GM18507 (cell line): ENCODE measurements at regions not wholly inside any gene's neighbourhood (a gene's known extent, or its start where the extent isn't known, plus 50 kb on each side); places are given as distances from the start of the nearest gene placed in this dataset.

Source experiments
- DNase-seq: peaks from one replicate; pipeline ENCODE4 v3.0.0; 2011; ENCODE audit warnings: low read depth; ENCODE audit not compliant: insufficient read length; ENCODE audit errors: extremely low spot score
- FAIRE-seq: peaks from 2 replicates; lab custom pipeline; 2011; peaks lifted over from hg19 to GRCh38; lab: Jason Lieb, UNC

GRCh38 chr20:60505423-60505822, 547.2 kb downstream of the CDH26 start:
- DNase-seq (no peak), FAIRE-seq (no peak)

- FAIRE-seq (no peak), DNase-seq (no peak)
Measured at GRCh38 chr20:60506061-60506460, 547.8 kb downstream of the CDH26 start.

GRCh38 chr20:60507087-60507694, 549.0 kb downstream of the CDH26 start:
- FAIRE-seq (no peak), DNase-seq (no peak)

- DNase-seq, result no peak
- no peak for FAIRE-seq
Measured at GRCh38 chr20:60509407-60509806, 551.2 kb downstream of the CDH26 start.

- DNase-seq, result no peak
- no peak for FAIRE-seq
Measured at GRCh38 chr20:60510356-60510755, 552.1 kb downstream of the CDH26 start.

DNA sequence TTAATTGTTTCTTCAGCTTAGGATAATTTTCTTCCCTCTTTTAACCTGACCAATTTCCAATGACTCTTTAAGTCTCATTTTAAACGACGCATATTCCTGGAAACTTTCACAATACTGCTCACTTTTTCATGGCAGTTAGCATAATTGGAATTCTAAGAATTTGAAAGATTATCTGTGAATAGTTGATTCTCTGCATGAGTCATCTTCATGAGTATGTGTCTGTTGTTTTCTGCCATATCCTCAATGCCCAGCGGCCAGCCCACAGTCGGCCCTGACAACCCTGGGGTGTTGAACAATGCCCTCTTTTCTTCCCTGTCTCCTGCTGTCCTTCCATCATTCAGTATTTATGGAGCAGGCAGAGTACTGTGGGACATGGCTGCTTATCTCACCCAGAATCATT, 554.2 kb downstream of the CDH26 start:
- DNase-seq (no peak), FAIRE-seq (no peak)

- DNase-seq, result no peak
- FAIRE-seq, result no peak
Measured at GRCh38 chr20:60513141-60513540, 554.9 kb downstream of the CDH26 start.

DNA sequence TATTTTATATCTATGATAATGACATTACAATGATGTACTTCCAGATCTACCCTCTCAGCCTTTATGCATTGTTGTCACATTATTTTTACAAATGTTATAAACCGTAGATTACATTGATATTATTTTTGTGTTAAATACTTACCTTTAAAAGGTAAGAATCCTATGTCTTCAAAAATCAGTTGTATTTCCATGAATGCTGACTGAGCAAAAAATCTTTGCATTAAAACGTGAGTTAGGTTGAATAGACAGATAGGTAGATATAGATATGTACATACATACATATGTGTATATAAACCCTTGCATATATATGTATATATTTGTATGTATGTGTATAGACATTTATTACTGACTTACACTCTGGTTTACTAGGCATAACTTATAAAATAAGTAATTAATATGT, 558.2 kb downstream of the CDH26 start:
- FAIRE-seq (no peak), DNase-seq (no peak)

DNA sequence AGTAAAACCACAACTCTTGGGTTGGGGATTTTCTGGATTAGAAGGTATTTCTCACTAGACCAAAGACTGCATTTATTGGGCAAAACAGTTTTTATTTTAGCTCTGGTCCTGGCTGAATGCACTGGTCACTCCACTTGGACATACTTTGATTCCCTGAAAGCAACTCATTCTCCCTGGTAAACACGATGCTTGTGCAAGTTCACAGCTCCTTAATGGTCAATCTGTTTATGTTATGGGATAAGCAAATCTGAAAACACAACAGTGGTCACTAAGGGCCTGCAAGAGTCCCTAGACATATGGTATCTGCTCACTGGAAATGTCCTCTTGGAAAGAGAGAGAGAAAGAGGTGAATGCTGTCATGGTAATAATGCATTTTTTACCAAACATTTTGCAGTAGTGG, 559.8 kb downstream of the CDH26 start:
- FAIRE-seq (no peak), DNase-seq (no peak)

GRCh38 chr20:60525397-60525796, 567.2 kb downstream of the CDH26 start:
- no peak for FAIRE-seq
- no peak for DNase-seq

DNA sequence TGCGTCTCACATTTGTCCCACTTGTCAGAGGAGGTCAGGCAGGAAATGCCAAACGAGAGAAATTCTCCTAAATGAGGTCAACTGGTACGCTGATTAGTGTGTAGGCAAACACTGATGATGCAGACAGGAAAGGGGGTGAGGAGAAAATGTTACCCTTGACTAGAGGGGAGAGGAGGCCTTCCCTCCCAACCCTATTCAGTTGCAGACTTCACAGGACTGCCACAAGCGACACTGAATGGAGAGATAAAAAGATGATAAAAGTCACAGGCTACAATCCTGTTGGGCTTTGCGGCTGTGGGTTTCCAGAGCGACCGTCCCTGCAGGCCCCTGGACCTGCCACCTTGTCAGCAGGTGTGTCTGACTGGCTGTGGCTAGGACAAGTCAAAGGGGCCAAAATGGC, 569.4 kb downstream of the CDH26 start:
- FAIRE-seq (no peak), DNase-seq (no peak)

- no peak for FAIRE-seq
- DNase-seq, result no peak
Measured at GRCh38 chr20:60528141-60528540, 569.9 kb downstream of the CDH26 start.

GRCh38 chr20:60529149-60529548, 570.9 kb downstream of the CDH26 start:
- FAIRE-seq (no peak), DNase-seq (no peak)

DNA sequence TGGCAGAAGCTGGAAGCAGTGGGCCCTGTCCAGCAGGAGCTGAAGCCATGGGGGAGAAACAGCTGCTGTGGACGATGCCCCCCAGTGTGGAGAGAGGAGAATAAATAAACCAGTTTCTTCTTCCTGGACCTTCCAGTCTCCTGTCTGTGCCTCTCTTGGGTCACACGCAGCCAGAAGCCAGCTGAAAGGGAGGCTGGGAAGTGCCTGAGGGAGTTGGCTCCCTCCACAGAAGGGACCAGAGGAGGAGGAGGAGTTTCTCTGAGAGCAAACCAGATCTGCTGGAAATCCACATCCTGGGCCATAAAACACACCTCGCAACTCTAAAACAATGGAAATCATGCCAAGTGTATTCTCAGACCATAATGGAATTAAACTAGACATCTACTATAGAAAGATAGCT, 577.0 kb downstream of the CDH26 start:
- DNase-seq (no peak), FAIRE-seq (no peak)

- FAIRE-seq (no peak), DNase-seq (no peak)
Measured at GRCh38 chr20:60540591-60540990, 582.4 kb downstream of the CDH26 start.

- DNase-seq (no peak), FAIRE-seq (no peak)
Measured at GRCh38 chr20:60541991-60542390, 583.8 kb downstream of the CDH26 start.

GRCh38 chr20:60543598-60543997, 585.4 kb downstream of the CDH26 start:
- DNase-seq (no peak), FAIRE-seq (no peak)

DNA sequence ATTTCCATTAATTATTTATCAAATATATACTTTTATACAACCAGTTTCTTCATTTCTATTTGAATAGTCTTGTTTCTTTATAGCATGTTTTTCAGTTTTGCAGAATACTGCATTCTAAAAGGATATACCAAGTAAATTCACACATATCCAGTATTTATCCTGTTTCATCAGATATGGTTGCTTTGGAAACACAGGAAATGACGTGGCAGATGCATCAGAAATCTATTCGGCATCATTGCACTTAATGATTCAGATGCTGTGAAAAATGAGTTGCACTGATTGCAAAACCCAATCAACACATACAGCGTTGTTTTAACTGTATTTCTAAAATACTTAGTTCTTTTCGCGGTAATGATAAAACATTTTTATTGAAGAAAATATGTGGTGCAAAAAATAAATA, 594.9 kb downstream of the CDH26 start:
- no peak for FAIRE-seq

GRCh38 chr20:60558486-60558885, 600.3 kb downstream of the CDH26 start:
- no peak for DNase-seq
- FAIRE-seq, result no peak

More for the DNA sequence above, 594.9 kb downstream of the CDH26 start:
- no peak for DNase-seq

DNA sequence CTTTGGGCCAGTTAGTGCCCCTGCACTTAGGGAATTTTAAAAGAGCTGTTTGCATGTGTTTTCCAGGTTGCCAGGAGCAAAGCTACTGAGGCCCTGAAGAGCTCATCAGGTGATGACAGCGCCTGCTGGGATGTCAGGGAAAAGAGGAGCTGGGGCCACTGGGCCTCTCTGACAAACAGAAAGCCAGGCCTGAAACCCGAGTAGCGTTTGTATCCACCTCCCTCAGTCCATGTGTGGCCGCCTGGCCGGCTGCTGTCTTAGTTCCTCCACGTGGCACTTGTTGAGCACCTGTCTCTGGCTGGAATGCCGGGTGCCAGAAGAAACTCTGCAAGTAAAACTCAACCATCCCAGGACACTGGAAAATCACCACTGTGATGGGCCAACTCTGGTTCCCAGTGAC, 601.2 kb downstream of the CDH26 start:
- no peak for DNase-seq
- no peak for FAIRE-seq

DNA sequence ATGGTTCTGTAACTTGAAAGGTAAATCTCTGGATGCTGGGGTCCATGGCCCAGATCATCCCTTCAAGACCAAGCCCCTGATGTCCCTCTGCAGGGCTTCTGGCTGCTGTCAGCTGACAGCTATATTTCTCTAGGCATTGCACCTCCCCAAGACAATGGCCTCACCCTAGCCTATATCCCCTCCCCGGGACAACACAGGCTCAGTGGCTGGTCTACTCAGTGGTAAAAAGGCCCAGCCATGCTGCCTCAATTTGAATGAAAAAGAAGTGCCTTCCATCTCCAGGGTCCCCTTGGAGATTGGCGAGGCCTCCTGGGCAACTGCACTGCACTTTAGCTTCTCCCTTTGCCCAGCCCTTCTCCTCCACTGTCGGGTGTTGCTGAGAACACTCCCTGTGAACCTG, 602.8 kb downstream of the CDH26 start:
- DNase-seq (no peak), FAIRE-seq (no peak)

DNA sequence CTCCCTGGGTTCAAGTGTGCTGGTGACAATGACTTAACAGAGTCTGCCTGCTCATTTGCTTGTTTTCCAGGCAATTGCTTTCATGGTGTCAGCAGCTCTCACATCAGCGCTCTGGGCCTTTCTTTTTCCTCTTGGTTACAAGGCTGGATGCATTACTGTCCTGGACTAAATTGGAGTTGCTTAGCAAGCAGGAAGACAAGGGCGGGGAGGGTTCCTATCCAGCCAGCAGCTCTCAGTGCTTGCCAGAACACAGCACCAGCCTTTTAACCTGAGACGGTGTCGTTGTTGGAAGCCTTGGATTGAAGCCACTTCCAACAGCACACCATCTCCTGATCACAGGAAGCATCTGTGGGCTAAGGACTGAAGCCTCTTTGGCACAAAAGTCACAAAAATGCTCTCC, 606.9 kb downstream of the CDH26 start:
- no peak for FAIRE-seq
- no peak for DNase-seq
